Fibroblast of villous mesenchyme (primary cell): ENCODE measurements at regions not wholly inside any gene's neighbourhood (a gene's known extent, or its start where the extent isn't known, plus 50 kb on each side); places are given as distances from the start of the nearest gene placed in this dataset.
"Not testable (repeated sequence)": the region's sequence is repeated elsewhere in the genome, so short reads cannot be mapped to it uniquely, and the experiment has no call there.

ENCODE experiments used
- DNase-seq: peaks from one replicate; pipeline ENCODE4 v3.0.0-alpha.2; 2010; ENCODE audit warnings: low read depth
- H3K4me3 ChIP-seq: 2 replicates; pipeline ENCODE4 v1.5.1; 2011; ENCODE audit warnings: low read depth, mild to moderate bottlenecking, low read length
- CTCF ChIP-seq: IDR thresholded peaks from 2 replicates; pipeline ENCODE4 v1.5.1; 2012; ENCODE audit warnings: low read depth, mild to moderate bottlenecking, low read length; ENCODE audit not compliant: insufficient read depth

- no peak for TF ChIP-seq CTCF
- DNase-seq, result no peak
- H3K4me3 ChIP-seq, result no peak overlapping the region
Observed at GRCh38 chr16:87146676-87147075, 170.5 kb downstream of the C16orf95 start.

- DNase-seq, result no peak
- no peak for TF ChIP-seq CTCF
- H3K4me3 ChIP-seq, result no peak overlapping the region
Observed at GRCh38 chr16:87149051-87149450, 168.1 kb downstream of the C16orf95 start.

- H3K4me3 ChIP-seq, result no peak overlapping the region
- no peak for TF ChIP-seq CTCF
- DNase-seq, result no peak
Observed at GRCh38 chr16:87150262-87150661, 166.9 kb downstream of the C16orf95 start.

- DNase-seq, result no peak
Observed at GRCh38 chr16:87150681-87151280, 166.4 kb downstream of the C16orf95 start.

GRCh38 chr16:87152221-87152755 is 164.9 kb downstream of the C16orf95 start:
- no peak for TF ChIP-seq CTCF
- H3K4me3 ChIP-seq, result no peak overlapping the region
- DNase-seq, result no peak

More at GRCh38 chr16:87150681-87151280, 166.4 kb downstream of the C16orf95 start:
- H3K4me3 ChIP-seq, result no peak overlapping the region
- no peak for TF ChIP-seq CTCF

DNA sequence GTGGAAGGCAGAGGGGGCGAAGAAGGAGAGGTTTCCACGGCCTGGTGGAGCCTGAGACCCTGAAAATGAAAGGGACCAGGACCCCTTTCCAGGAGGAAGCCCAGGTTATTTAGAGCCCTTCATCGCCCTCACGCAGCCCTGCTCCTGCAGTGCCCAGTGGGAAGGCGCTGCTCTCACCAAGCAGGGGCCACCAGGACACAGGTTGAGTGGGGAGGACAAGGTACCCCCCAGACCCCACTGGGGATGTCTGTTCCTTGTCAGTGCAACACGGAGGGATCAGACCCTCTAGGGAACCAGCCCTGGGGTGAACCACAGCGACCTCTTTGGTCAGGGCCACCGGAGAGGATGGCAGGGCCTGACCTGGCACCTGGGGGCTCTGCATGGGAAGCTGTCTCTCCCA is 163.9 kb downstream of the C16orf95 start:
- H3K4me3 ChIP-seq, result no peak overlapping the region
- DNase-seq, result no peak
- no peak for TF ChIP-seq CTCF

GRCh38 chr16:87155315-87155714 is 161.9 kb downstream of the C16orf95 start:
- DNase-seq, H3K4me3 ChIP-seq: not testable (repeated sequence)
